ENCODE measurements at regions not wholly inside any gene's neighbourhood (a gene's known extent, or its start where the extent isn't known, plus 50 kb on each side); places are given as distances from the start of the nearest gene placed in this dataset.

DNA sequence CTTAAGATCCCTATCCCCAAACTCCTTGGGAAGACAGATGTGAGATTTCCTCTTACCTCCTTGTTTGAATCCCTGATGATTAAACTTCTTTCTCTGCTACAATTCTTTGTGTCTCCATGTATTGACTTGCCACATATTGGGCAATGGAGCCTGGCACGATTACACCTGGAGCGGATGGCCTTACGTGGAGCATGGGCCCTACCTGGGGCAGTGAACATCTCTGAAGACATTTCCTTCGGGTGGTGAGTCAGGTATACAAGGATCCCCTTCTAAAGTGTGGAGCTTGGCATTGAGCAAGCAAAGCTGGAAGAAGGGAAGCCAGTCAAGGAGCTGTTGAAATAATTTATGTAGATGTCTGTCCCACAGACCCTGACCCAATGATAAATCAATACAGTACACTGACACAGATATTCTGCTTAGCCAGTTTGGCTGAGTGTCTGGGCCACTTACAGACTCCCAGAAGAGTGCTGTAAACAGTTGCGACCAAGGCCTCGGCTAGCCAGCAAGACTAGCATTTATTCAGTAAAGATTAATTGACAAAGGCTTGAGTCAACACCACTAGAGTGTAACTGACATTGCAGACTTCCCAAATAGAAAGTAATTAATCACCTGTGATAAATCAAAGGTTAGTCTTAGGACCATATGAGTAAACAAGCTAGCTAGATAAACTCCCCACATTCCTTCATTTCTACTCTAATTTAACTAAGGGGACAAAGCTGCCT, 83.1 kb upstream of the KCNK1 start (continued):
- no peak for TF ChIP-seq EZH2phosphoT487 (IDR thresholded peaks at IDR 0.05; ENCODE audit: unreplicated experiment)
- TF ChIP-seq STAT1 (IDR thresholded peaks at IDR 0.05; ENCODE audit: unreplicated experiment), result no peak
- TF ChIP-seq CREB1 (CRISPR knock-in tag; IDR thresholded peaks at IDR 0.05; ENCODE audit: low read depth), result no peak
- no peak for TF ChIP-seq EZH2 (IDR thresholded peaks at IDR 0.05; ENCODE audit: low read depth, unreplicated experiment)
- no peak for TF ChIP-seq POLR2AphosphoS5 (IDR thresholded peaks at IDR 0.05; ENCODE audit: low read depth)
- TF ChIP-seq ZNF462 (CRISPR knock-in tag; IDR thresholded peaks at IDR 0.05), result no peak

DNA sequence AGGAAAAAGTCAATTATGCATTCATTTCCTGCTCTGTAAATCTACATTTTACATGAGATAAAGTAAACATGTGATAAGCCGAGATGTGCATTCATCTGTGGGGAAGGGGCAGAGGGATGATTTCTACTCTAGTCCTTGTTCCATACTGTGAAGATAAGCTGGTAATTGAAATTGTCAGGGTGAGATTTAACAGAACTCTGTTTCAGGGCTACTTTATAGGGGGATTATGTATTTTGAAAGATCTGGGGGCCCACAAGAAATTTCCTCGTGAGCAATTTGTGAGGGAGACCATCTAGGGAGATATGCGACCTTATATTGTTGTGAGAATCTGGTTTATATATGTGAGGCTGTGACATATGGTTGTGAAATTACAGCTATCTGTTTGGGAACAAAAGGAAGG, 73.1 kb upstream of the KCNK1 start:
- Mint-ChIP-seq H3K27ac (no peak overlapping the region), H3K36me3 (ENCODE audit: low read depth) (no peaks in the 10 kb centered on the region), H3K9me3 (no peaks in the 10 kb centered on the region), H3K4me1 (no peaks in the 10 kb centered on the region), H3K27me3 (ENCODE audit: insufficient read depth, low read depth, poor library complexity) (peaks cover 5% of the 10 kb centered on the region), H3K4me3 (no peak overlapping the region)
- H3K79me2 ChIP-seq (replicated peaks; ENCODE audit: insufficient read depth), result no peaks in the 10 kb centered on the region
- no peak overlapping the region for H3K27ac ChIP-seq (ENCODE audit: low read depth)
- no peak overlapping the region for H3K4me2 ChIP-seq
- H3K36me3 ChIP-seq (ENCODE audit: insufficient read depth), result no peaks in the 10 kb centered on the region
- H3K27me3 ChIP-seq (ENCODE audit: insufficient read depth), result no peaks in the 10 kb centered on the region
- H4K20me1 ChIP-seq (replicated peaks; ENCODE audit: insufficient read depth), result no peaks in the 10 kb centered on the region
- no peaks in the 10 kb centered on the region for H3K4me1 ChIP-seq (ENCODE audit: insufficient read depth)
- DNase-seq (ENCODE audit: low spot score) (no peak), ATAC-seq (no peak)
- H2AFZ ChIP-seq, result 0 out of 2 replicates have a peak overlapping the region, but pooled peaks have one; percentile 10
- no peak overlapping the region for H3K4me3 ChIP-seq
- H3F3A ChIP-seq (replicated peaks; ENCODE audit: low read depth), result no peaks in the 10 kb centered on the region
- H3K9me2 ChIP-seq (ENCODE audit: insufficient read depth), result 0 out of 2 replicates have a peak, but pooled peaks cover under 1% of the 10 kb centered on the region
- TF ChIP-seq, protein P1, sequence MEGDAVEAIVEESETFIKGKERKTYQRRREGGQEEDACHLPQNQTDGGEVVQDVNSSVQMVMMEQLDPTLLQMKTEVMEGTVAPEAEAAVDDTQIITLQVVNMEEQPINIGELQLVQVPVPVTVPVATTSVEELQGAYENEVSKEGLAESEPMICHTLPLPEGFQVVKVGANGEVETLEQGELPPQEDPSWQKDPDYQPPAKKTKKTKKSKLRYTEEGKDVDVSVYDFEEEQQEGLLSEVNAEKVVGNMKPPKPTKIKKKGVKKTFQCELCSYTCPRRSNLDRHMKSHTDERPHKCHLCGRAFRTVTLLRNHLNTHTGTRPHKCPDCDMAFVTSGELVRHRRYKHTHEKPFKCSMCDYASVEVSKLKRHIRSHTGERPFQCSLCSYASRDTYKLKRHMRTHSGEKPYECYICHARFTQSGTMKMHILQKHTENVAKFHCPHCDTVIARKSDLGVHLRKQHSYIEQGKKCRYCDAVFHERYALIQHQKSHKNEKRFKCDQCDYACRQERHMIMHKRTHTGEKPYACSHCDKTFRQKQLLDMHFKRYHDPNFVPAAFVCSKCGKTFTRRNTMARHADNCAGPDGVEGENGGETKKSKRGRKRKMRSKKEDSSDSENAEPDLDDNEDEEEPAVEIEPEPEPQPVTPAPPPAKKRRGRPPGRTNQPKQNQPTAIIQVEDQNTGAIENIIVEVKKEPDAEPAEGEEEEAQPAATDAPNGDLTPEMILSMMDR (conservative IDR thresholded peaks at IDR 0.05; ENCODE audit: low read depth in 2 of 2), result no peak
- no peak for TF ChIP-seq EZH2phosphoT487 (IDR thresholded peaks at IDR 0.05; ENCODE audit: unreplicated experiment)
- no peak for TF ChIP-seq STAT1 (IDR thresholded peaks at IDR 0.05; ENCODE audit: unreplicated experiment)
- no peak for TF ChIP-seq ETS1 (IDR thresholded peaks at IDR 0.05)
- no peak for TF ChIP-seq NANOG (IDR thresholded peaks at IDR 0.05; ENCODE audit: borderline replicate concordance)
- no peak for TF ChIP-seq JUNB (IDR thresholded peaks at IDR 0.05; ENCODE audit: unreplicated experiment)
- TF ChIP-seq ZNF114 (CRISPR knock-in tag; IDR thresholded peaks at IDR 0.05), result no peak
- no peak for TF ChIP-seq ZNF331 (CRISPR knock-in tag; IDR thresholded peaks at IDR 0.05; ENCODE audit: low read depth)
- TF ChIP-seq EZH2 (IDR thresholded peaks at IDR 0.05; ENCODE audit: low read depth, unreplicated experiment), result no peak

Measured in GM23338 (cell line).